ENCODE measurements at regions not wholly inside any gene's neighbourhood (a gene's known extent, or its start where the extent isn't known, plus 50 kb on each side); places are given as distances from the start of the nearest gene placed in this dataset.

DNA sequence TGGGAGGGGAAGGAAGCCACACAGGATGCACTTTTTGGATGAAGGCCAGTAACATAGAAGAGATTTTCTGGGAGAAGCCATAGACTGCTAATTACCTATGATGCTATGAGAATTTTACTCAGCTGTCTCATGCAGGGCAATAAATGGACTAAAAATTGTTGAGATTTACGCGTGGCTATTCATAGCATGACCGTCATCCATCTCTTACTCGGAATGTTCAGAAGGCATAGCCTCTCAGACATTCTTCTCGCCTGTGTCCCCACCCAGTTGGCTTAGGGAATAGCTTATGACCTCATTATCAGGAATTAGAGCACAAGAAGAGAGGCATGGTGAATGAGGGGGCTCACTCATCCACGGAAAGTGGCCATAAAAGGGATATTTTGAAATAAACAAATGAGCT is 107.9 kb upstream of the ATP10A start:
- no peaks in the 10 kb centered on the region for H3K36me3 Mint-ChIP-seq (ENCODE audit: insufficient read depth, unreplicated experiment)
- BruUV-seq (replicated peaks), result no TSS peak
- peaks cover 10% of the 10 kb centered on the region for H3K27me3 Mint-ChIP-seq (ENCODE audit: insufficient read depth, unreplicated experiment)
- CTCF ChIA-PET, result no interaction called here
- Histone ChIP-seq H3K4me1 (no peaks in the 10 kb centered on the region), H3K9me3 (no peaks in the 10 kb centered on the region; the same call in 1 of the 2 replicates), H3K4me3 (ENCODE audit: low read depth, low read length) (no peak overlapping the region), H3K27me3 (replicated peaks; ENCODE audit: control insufficient read depth, insufficient read depth, low read length) (no peaks in the 10 kb centered on the region), H3K36me3 (ENCODE audit: control insufficient read depth, insufficient read depth, low read length) (no peaks in the 10 kb centered on the region)
- no peak overlapping the region for H3K4me3 Mint-ChIP-seq (ENCODE audit: unreplicated experiment)
- no peaks in the 10 kb centered on the region for H3K4me1 Mint-ChIP-seq (ENCODE audit: low read depth, unreplicated experiment)
- TF ChIP-seq CTCF (IDR thresholded peaks at IDR 0.05; ENCODE audit: insufficient read depth in 1 of 2, low read depth in 1 of 2, low read length in 1 of 2, severe bottlenecking in 1 of 2, unreplicated experiment in 1 of 2), result no peak
- DNase-seq, result no peak
- peaks cover 11% of the 10 kb centered on the region for H3K9me3 Mint-ChIP-seq (ENCODE audit: unreplicated experiment)
- POLR2A ChIA-PET, result no interaction called here
- no peak overlapping the region for H3K27ac Mint-ChIP-seq (ENCODE audit: unreplicated experiment)
- intact Hi-C loops (cut with micrococcal nuclease; ENCODE audit: unreplicated experiment), result no loop called here

DNA sequence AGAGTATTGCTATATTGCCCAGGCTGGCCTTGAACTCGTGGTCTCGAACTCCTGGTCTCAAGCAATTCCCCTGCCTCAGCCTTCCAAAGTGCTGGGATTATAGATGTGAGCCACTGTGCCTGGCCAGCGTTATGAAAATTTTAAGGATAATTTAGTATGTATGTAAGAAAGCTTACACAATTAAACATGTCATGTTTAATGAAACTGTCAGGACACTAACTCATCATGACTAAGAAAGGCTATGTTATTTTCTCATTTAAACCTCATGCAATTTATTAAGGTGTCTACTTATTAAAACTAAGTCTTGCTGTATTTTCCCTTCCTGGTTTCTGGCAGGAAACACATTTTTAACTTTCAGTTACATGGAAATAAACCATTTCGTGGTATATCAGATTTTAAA is 106.8 kb upstream of the ATP10A start:
- Histone ChIP-seq H3K27me3 (replicated peaks; ENCODE audit: control insufficient read depth, insufficient read depth, low read length) (no peaks in the 10 kb centered on the region), H3K4me3 (ENCODE audit: low read depth, low read length) (no peak overlapping the region), H3K9me3 (no peaks in the 10 kb centered on the region; the same call in 1 of the 2 replicates), H3K36me3 (ENCODE audit: control insufficient read depth, insufficient read depth, low read length) (no peaks in the 10 kb centered on the region), H3K4me1 (no peaks in the 10 kb centered on the region)
- ChIA-PET CTCF (interaction anchor here (0.7 kb wide), 1 partner anchor 72 kb away, joined by 3 read pairs; no protein-coding TSS in a partner anchor), POLR2A (no interaction called here)
- no TSS peak for BruUV-seq (replicated peaks)
- intact Hi-C loops (cut with micrococcal nuclease; ENCODE audit: unreplicated experiment), result no loop called here
- Mint-ChIP-seq H3K4me1 (ENCODE audit: low read depth, unreplicated experiment) (no peaks in the 10 kb centered on the region), H3K9me3 (ENCODE audit: unreplicated experiment) (peaks cover 6% of the 10 kb centered on the region), H3K27me3 (ENCODE audit: insufficient read depth, unreplicated experiment) (peaks cover 8% of the 10 kb centered on the region), H3K36me3 (ENCODE audit: insufficient read depth, unreplicated experiment) (no peaks in the 10 kb centered on the region), H3K4me3 (ENCODE audit: unreplicated experiment) (no peak overlapping the region), H3K27ac (ENCODE audit: unreplicated experiment) (no peak overlapping the region)
- no peak for DNase-seq
- TF ChIP-seq CTCF (IDR thresholded peaks at IDR 0.05; ENCODE audit: insufficient read depth in 1 of 2, low read depth in 1 of 2, low read length in 1 of 2, severe bottlenecking in 1 of 2, unreplicated experiment in 1 of 2), result no peak

- intact Hi-C loops (cut with micrococcal nuclease; ENCODE audit: unreplicated experiment), result no loop called here
- H3K4me3 Mint-ChIP-seq (ENCODE audit: unreplicated experiment), result no peak overlapping the region
- Histone ChIP-seq H3K4me1 (no peaks in the 10 kb centered on the region), H3K27me3 (replicated peaks; ENCODE audit: control insufficient read depth, insufficient read depth, low read length) (no peaks in the 10 kb centered on the region), H3K4me3 (ENCODE audit: low read depth, low read length) (no peak overlapping the region), H3K36me3 (ENCODE audit: control insufficient read depth, insufficient read depth, low read length) (no peaks in the 10 kb centered on the region), H3K9me3 (no peaks in the 10 kb centered on the region; the same call in 1 of the 2 replicates)
- no peaks in the 10 kb centered on the region for H3K4me1 Mint-ChIP-seq (ENCODE audit: low read depth, unreplicated experiment)
- no peak overlapping the region for H3K27ac Mint-ChIP-seq (ENCODE audit: unreplicated experiment)
- POLR2A ChIA-PET, result no interaction called here
- H3K9me3 Mint-ChIP-seq (ENCODE audit: unreplicated experiment), result no peaks in the 10 kb centered on the region
- BruUV-seq (replicated peaks), result no TSS peak
- peaks cover 3% of the 10 kb centered on the region for H3K27me3 Mint-ChIP-seq (ENCODE audit: insufficient read depth, unreplicated experiment)
- TF ChIP-seq CTCF (IDR thresholded peaks at IDR 0.05; ENCODE audit: insufficient read depth in 1 of 2, low read depth in 1 of 2, low read length in 1 of 2, severe bottlenecking in 1 of 2, unreplicated experiment in 1 of 2), result no peak
- no peaks in the 10 kb centered on the region for H3K36me3 Mint-ChIP-seq (ENCODE audit: insufficient read depth, unreplicated experiment)
- CTCF ChIA-PET, result no interaction called here
- peak in 1 of 2 experiments; percentile 5 for DNase-seq
Observed at GRCh38 chr15:25967116-25967515, 104.0 kb upstream of the ATP10A start.

Data from Caco-2 (cell line).